H9 (cell line): ENCODE measurements at regions not wholly inside any gene's neighbourhood (a gene's known extent, or its start where the extent isn't known, plus 50 kb on each side); places are given as distances from the start of the nearest gene placed in this dataset.

ENCODE experiments used
- DNase-seq: peaks from one replicate; pipeline ENCODE4 v3.0.0-alpha.2; 2017
- H2AFZ ChIP-seq: one replicate; pipeline ENCODE4 v1.6.1; 2013; ENCODE audit warnings: mild to moderate bottlenecking, low read length, control low read depth, moderate library complexity
- H2AK5ac ChIP-seq: 2 replicates; pipeline ENCODE4 v1.6.1; 2013; ENCODE audit warnings: low read length, control low read depth, mixed read lengths; ENCODE audit not compliant: insufficient read length
- H2BK120ac ChIP-seq: one replicate; pipeline ENCODE4 v1.6.1; 2013; ENCODE audit warnings: low read depth, mild to moderate bottlenecking, low read length, control low read depth, inconsistent platforms; ENCODE audit not compliant: poor library complexity, severe bottlenecking
- H2BK12ac ChIP-seq: 2 replicates; pipeline ENCODE4 v1.6.1; 2013; ENCODE audit warnings: low read length, control low read depth, mixed read lengths, low read depth; ENCODE audit not compliant: insufficient read length
- H2BK15ac ChIP-seq: 2 replicates; pipeline ENCODE4 v1.6.1; 2013; ENCODE audit warnings: low read depth, low read length, control low read depth
- H2BK20ac ChIP-seq: one replicate; pipeline ENCODE4 v1.6.1; 2013; ENCODE audit warnings: low read depth, mild to moderate bottlenecking, low read length, control low read depth, inconsistent platforms; ENCODE audit not compliant: poor library complexity, severe bottlenecking
- H2BK5ac ChIP-seq: 2 replicates; pipeline ENCODE4 v1.6.1; 2013; ENCODE audit warnings: low read length, control low read depth, mixed read lengths; ENCODE audit not compliant: insufficient read length
- H3K14ac ChIP-seq: 2 replicates; pipeline ENCODE4 v1.6.1; 2013; ENCODE audit warnings: low read length, control low read depth; ENCODE audit not compliant: insufficient read depth
- H3K18ac ChIP-seq: 2 replicates; pipeline ENCODE4 v1.6.1; 2013; ENCODE audit warnings: low read depth, mild to moderate bottlenecking, mixed read lengths, low read length, control low read depth; ENCODE audit not compliant: insufficient read length
- H3K23ac ChIP-seq: 2 replicates; pipeline ENCODE4 v1.6.1; 2013; ENCODE audit warnings: low read length, control low read depth, mixed read lengths, low read depth; ENCODE audit not compliant: insufficient read length
- H3K23me2 ChIP-seq: 2 replicates; pipeline ENCODE4 v1.6.1; 2013; ENCODE audit warnings: low read depth, mild to moderate bottlenecking, mixed read lengths, low read length, control low read depth; ENCODE audit not compliant: insufficient read length, poor library complexity, severe bottlenecking
- H3K27ac ChIP-seq: 2 replicates; pipeline ENCODE4 v1.5.1; 2013; ENCODE audit warnings: low read length, control low read depth, mixed read lengths, low read depth; ENCODE audit not compliant: insufficient read length
- H3K27me3 ChIP-seq: 2 replicates; pipeline ENCODE4 v1.6.1; 2013; ENCODE audit warnings: low read length, control low read depth, inconsistent platforms; ENCODE audit not compliant: insufficient read depth
- H3K4ac ChIP-seq: 2 replicates; pipeline ENCODE4 v1.6.1; 2013; ENCODE audit warnings: low read depth, mild to moderate bottlenecking, control low read depth, inconsistent platforms, low read length, moderate library complexity
- H3K4me1 ChIP-seq: 2 replicates; pipeline ENCODE4 v1.6.1; 2013; ENCODE audit warnings: low read length, control low read depth, inconsistent platforms; ENCODE audit not compliant: insufficient read depth
- H3K4me2 ChIP-seq: 2 replicates; pipeline ENCODE4 v1.6.1; 2013; ENCODE audit warnings: low read length, control low read depth, mixed read lengths; ENCODE audit not compliant: insufficient read length, insufficient read depth
- H3K56ac ChIP-seq: 2 replicates; pipeline ENCODE4 v1.6.1; 2013; ENCODE audit warnings: low read depth, mild to moderate bottlenecking, mixed read lengths, low read length, control low read depth; ENCODE audit not compliant: insufficient read length
- H3K79me1 ChIP-seq: 2 replicates; pipeline ENCODE4 v1.6.1; 2013; ENCODE audit warnings: low read depth, mild to moderate bottlenecking, moderate library complexity, low read length, control low read depth, inconsistent platforms; ENCODE audit not compliant: insufficient read depth, poor library complexity, severe bottlenecking
- H3K79me2 ChIP-seq: 2 replicates; pipeline ENCODE4 v1.6.1; 2013; ENCODE audit warnings: low read length, control low read depth, inconsistent platforms; ENCODE audit not compliant: insufficient read depth
- H3K9ac ChIP-seq: 2 replicates; pipeline ENCODE4 v1.6.1; 2013; ENCODE audit warnings: low read length, control low read depth, mixed read lengths; ENCODE audit not compliant: insufficient read length; ENCODE audit errors: extremely low read depth
- H3K9me3 ChIP-seq: one replicate; pipeline ENCODE4 v1.6.1; 2013; ENCODE audit warnings: low read depth, low read length, inconsistent platforms; ENCODE audit not compliant: control insufficient read depth
- H3T11ph ChIP-seq: one replicate; pipeline ENCODE4 v1.6.1; 2013; ENCODE audit warnings: mild to moderate bottlenecking, low read length, control low read depth, inconsistent platforms
- H4K20me1 ChIP-seq: one replicate; pipeline ENCODE4 v1.6.1; 2013; ENCODE audit not compliant: control insufficient read depth, insufficient read length, insufficient read depth
- H4K5ac ChIP-seq: 2 replicates; pipeline ENCODE4 v1.6.1; 2013; ENCODE audit warnings: low read depth, mild to moderate bottlenecking, mixed read lengths, low read length, control low read depth; ENCODE audit not compliant: insufficient read length
- H4K8ac ChIP-seq: replicated peaks from 2 replicates; pipeline ENCODE4 v1.6.1; 2013; ENCODE audit warnings: low read length, control low read depth, mixed read lengths, low read depth; ENCODE audit not compliant: insufficient read length
- H4K91ac ChIP-seq: 2 replicates; pipeline ENCODE4 v1.6.1; 2013; ENCODE audit warnings: low read depth, mild to moderate bottlenecking, moderate library complexity, mixed read lengths, low read length, control low read depth; ENCODE audit not compliant: insufficient read length
- H3K27ac Mint-ChIP-seq, 3 experiments: 2 replicates in 2 of 3; 3 replicates in 1 of 3; pipeline ENCODE4 v1.8.0; 2020 to 2021; ENCODE audit warnings: mixed read lengths in 3 of 3, mild to moderate bottlenecking in 1 of 3, moderate library complexity in 1 of 3
- H3K27me3 Mint-ChIP-seq: 2 replicates; pipeline ENCODE4 v1.8.0; 2021; ENCODE audit warnings: low read depth, mild to moderate bottlenecking, moderate library complexity, mixed read lengths
- H3K36me3 Mint-ChIP-seq, 3 experiments: 2 replicates in 2 of 3; 3 replicates in 1 of 3; pipeline ENCODE4 v1.8.0; 2020 to 2021; ENCODE audit warnings: low read depth in 3 of 3, mixed read lengths in 3 of 3; ENCODE audit not compliant: insufficient read depth in 1 of 3
- H3K4me1 Mint-ChIP-seq, 2 experiments: 2 replicates each; pipeline ENCODE4 v1.8.0; 2020; ENCODE audit warnings: mixed read lengths in 2 of 2
- H3K4me3 Mint-ChIP-seq, 2 experiments: 2 replicates in 1 of 2; 3 replicates in 1 of 2; pipeline ENCODE4 v1.8.0; 2020 to 2021; ENCODE audit warnings: mild to moderate bottlenecking in 2 of 2, mixed read lengths in 2 of 2, moderate library complexity in 1 of 2
- H3K9me3 Mint-ChIP-seq, 2 experiments: 2 replicates in 1 of 2; 3 replicates in 1 of 2; pipeline ENCODE4 v1.8.0; 2020; ENCODE audit warnings: mild to moderate bottlenecking in 2 of 2, mixed read lengths in 2 of 2, moderate library complexity in 1 of 2
- CTCF ChIP-seq: fragments of 200-600 bp; sonication (generic); conservative IDR thresholded peaks from 3 replicates; pipeline ENCODE4 v1.8.0; 2021; ENCODE audit warnings: antibody characterized with exemption, mild to moderate bottlenecking
- WGBS: extraction: QIAGEN DNeasy Blood & Tissue Kit; methylation state at CpG from one replicate; pipeline ENCODE4 v1.1.7; 2013; ENCODE audit warnings: missing lambda C conversion rate, low lambda C conversion rate, mixed read lengths; ENCODE audit not compliant: insufficient read length; ENCODE audit errors: extremely low coverage; 5-methylcytosine and 5-hydroxymethylcytosine counted together

GRCh38 chr2:183253441-183254130, 129.3 kb downstream of the NUP35 start:
- no peaks in the 10 kb centered on the region for H3K9me3 ChIP-seq
- WGBS, result no CpG with 5 or more reads among the region's 14 CpGs
- no peak overlapping the region for H2BK12ac ChIP-seq
- H2BK5ac ChIP-seq, result no peak overlapping the region
- no peaks in the 10 kb centered on the region for H3K27me3 ChIP-seq
- H2BK120ac ChIP-seq, result no peak overlapping the region
- H2BK20ac ChIP-seq, result no peak overlapping the region
- no peaks in the 10 kb centered on the region for H3K23me2 ChIP-seq
- H3K56ac ChIP-seq, result no peak overlapping the region
- H3K4me2 ChIP-seq, result no peak overlapping the region
- peaks cover 3% of the 10 kb centered on the region for H3K4me1 ChIP-seq
- peaks cover 6 to 8% of the 10 kb centered on the region in 2 experiments for H3K4me1 Mint-ChIP-seq
- H3K79me1 ChIP-seq, result no peaks in the 10 kb centered on the region
- H3K27me3 Mint-ChIP-seq, result no peaks in the 10 kb centered on the region
- no peak overlapping the region for H4K5ac ChIP-seq
- no peak overlapping the region for H3K4me3 Mint-ChIP-seq
- TF ChIP-seq CTCF, result no peak
- H3K27ac ChIP-seq, result no peak overlapping the region
- no peak overlapping the region for H3K14ac ChIP-seq
- no peak overlapping the region; a peak in 2 of 7 replicates for H3K27ac Mint-ChIP-seq
- DNase-seq, result no peak
- H2AFZ ChIP-seq, result no peak overlapping the region
- H3T11ph ChIP-seq, result no peak overlapping the region
- no peak overlapping the region for H3K18ac ChIP-seq
- no peaks in the 10 kb centered on the region for H3K36me3 Mint-ChIP-seq
- no peak overlapping the region for H4K8ac ChIP-seq
- H3K9me3 Mint-ChIP-seq, result no peaks in the 10 kb centered on the region
- no peak overlapping the region for H2AK5ac ChIP-seq
- H3K23ac ChIP-seq, result no peak overlapping the region
- H4K20me1 ChIP-seq, result no peaks in the 10 kb centered on the region
- H3K79me2 ChIP-seq, result no peaks in the 10 kb centered on the region
- H3K9ac ChIP-seq, result no peak overlapping the region
- H4K91ac ChIP-seq, result no peak overlapping the region
- H3K4ac ChIP-seq, result no peak overlapping the region
- H2BK15ac ChIP-seq, result no peak overlapping the region
